ENCODE measurements at regions not wholly inside any gene's neighbourhood (a gene's known extent, or its start where the extent isn't known, plus 50 kb on each side); places are given as distances from the start of the nearest gene placed in this dataset.

DNA sequence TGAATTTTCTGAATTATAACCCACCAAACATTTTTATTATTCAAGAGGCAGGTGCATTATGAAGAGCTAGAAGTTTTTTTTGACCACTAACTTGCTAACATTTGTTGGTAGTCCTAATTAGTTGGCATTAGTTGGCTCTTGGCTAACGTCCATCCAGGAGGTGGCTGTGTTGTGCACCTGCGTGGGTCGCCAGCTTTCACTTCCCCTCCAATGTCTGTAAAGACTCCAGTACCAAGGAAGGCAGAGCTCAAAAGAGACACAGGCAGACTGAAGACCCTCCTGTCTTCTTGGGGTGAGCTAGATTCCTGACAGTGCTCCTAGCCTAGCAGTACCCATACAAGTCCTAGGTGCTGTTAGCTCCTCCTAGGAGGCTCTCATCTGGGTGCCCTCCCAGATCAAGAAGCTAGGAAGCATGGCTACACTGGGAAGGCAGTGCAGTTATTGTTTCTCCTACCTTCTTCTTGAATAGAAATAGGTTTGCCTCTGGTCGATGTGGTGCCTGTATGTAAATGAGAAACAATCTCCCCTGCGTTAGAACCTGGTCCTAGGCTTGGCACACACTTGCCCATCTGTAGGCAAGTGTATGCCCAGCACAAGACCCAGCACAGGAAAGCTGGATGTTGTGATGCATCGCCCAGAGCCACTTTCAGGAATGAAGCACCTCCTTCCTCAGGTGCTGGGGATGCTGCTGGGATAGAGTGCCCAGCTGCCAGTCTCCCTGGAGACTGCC lies 190.9 kb downstream of the ICE1 start:
- Histone ChIP-seq H3K27ac (ENCODE audit: low read depth, low read length) (no peak overlapping the region), H3K9me2 (replicated peaks; ENCODE audit: control insufficient read depth, low read length) (no peaks in the 10 kb centered on the region), H3K4me2 (ENCODE audit: low read length) (no peak overlapping the region)

GRCh38 chr5:5612096-5612495 lies 189.6 kb downstream of the ICE1 start:
- Histone ChIP-seq H3K27ac (ENCODE audit: low read depth, low read length) (no peak overlapping the region), H3F3A (ENCODE audit: control insufficient read depth, insufficient read depth) (no peaks in the 10 kb centered on the region), H3K9me2 (replicated peaks; ENCODE audit: control insufficient read depth, low read length) (no peaks in the 10 kb centered on the region), H3K4me2 (ENCODE audit: low read length) (no peak overlapping the region), H3K4me3 (ENCODE audit: low read length) (no peak overlapping the region), H3K4me1 (ENCODE audit: control insufficient read depth, low read length) (peaks cover 4% of the 10 kb centered on the region), H3K36me3 (ENCODE audit: control insufficient read depth, low read length) (no peaks in the 10 kb centered on the region), H3K27me3 (ENCODE audit: control insufficient read depth, low read length) (no peaks in the 10 kb centered on the region), H3K79me2 (ENCODE audit: control insufficient read depth, low read length) (no peaks in the 10 kb centered on the region), H3K9me3 (ENCODE audit: control insufficient read depth, insufficient read depth, low read length) (no peaks in the 10 kb centered on the region), H4K20me1 (ENCODE audit: control insufficient read depth, insufficient read depth, low read depth, low read length) (no peaks in the 10 kb centered on the region)
- no peak for TF ChIP-seq EZH2phosphoT487 (IDR thresholded peaks at IDR 0.05; ENCODE audit: borderline replicate concordance, low read length)
- TF ChIP-seq, protein P1, sequence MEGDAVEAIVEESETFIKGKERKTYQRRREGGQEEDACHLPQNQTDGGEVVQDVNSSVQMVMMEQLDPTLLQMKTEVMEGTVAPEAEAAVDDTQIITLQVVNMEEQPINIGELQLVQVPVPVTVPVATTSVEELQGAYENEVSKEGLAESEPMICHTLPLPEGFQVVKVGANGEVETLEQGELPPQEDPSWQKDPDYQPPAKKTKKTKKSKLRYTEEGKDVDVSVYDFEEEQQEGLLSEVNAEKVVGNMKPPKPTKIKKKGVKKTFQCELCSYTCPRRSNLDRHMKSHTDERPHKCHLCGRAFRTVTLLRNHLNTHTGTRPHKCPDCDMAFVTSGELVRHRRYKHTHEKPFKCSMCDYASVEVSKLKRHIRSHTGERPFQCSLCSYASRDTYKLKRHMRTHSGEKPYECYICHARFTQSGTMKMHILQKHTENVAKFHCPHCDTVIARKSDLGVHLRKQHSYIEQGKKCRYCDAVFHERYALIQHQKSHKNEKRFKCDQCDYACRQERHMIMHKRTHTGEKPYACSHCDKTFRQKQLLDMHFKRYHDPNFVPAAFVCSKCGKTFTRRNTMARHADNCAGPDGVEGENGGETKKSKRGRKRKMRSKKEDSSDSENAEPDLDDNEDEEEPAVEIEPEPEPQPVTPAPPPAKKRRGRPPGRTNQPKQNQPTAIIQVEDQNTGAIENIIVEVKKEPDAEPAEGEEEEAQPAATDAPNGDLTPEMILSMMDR (IDR thresholded peaks at IDR 0.05; ENCODE audit: low read depth, low read length, poor library complexity, severe bottlenecking), result no peak

More for the DNA sequence above, 190.9 kb downstream of the ICE1 start:
- Histone ChIP-seq H4K20me1 (ENCODE audit: control insufficient read depth, insufficient read depth, low read depth, low read length) (no peaks in the 10 kb centered on the region), H3K4me3 (ENCODE audit: low read length) (no peak overlapping the region), H3K9me3 (ENCODE audit: control insufficient read depth, insufficient read depth, low read length) (no peaks in the 10 kb centered on the region), H3K27me3 (ENCODE audit: control insufficient read depth, low read length) (no peaks in the 10 kb centered on the region), H3K79me2 (ENCODE audit: control insufficient read depth, low read length) (no peaks in the 10 kb centered on the region), H3F3A (ENCODE audit: control insufficient read depth, insufficient read depth) (no peaks in the 10 kb centered on the region), H3K4me1 (ENCODE audit: control insufficient read depth, low read length) (peaks cover 4% of the 10 kb centered on the region), H3K36me3 (ENCODE audit: control insufficient read depth, low read length) (no peaks in the 10 kb centered on the region)
- TF ChIP-seq, protein P1 (IDR thresholded peaks at IDR 0.05; ENCODE audit: low read depth, low read length, poor library complexity, severe bottlenecking), result no peak
- TF ChIP-seq EZH2phosphoT487 (IDR thresholded peaks at IDR 0.05; ENCODE audit: borderline replicate concordance, low read length), result no peak

DNA sequence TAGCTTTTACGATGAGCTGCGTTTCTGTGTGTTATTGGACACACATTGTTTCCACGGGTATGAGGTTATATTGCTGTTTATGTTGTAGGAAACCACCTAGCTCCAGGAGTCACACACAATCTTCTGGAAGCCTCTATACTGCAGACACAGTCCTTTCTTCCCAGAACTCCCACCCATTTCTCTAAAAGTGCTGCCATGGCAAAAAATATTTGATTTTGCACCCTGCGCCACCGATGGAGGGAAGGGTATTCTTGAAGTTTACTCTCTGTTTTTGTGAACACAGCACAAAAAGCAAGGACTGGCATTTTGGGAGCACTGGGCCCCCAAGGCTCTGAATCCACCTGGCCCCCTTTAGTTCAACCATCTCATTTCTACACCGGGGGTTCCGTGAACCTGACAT lies 187.5 kb downstream of the ICE1 start:
- H3K4me1 ChIP-seq (ENCODE audit: control insufficient read depth, low read length), result peaks cover 4% of the 10 kb centered on the region
- no peaks in the 10 kb centered on the region for H3K9me2 ChIP-seq (replicated peaks; ENCODE audit: control insufficient read depth, low read length)
- H3K79me2 ChIP-seq (ENCODE audit: control insufficient read depth, low read length), result no peaks in the 10 kb centered on the region
- TF ChIP-seq, protein P1 (IDR thresholded peaks at IDR 0.05; ENCODE audit: low read depth, low read length, poor library complexity, severe bottlenecking), result no peak
- TF ChIP-seq EZH2phosphoT487 (IDR thresholded peaks at IDR 0.05; ENCODE audit: borderline replicate concordance, low read length), result no peak
- no peak overlapping the region for H3K27ac ChIP-seq (ENCODE audit: low read depth, low read length)
- no peaks in the 10 kb centered on the region for H3K36me3 ChIP-seq (ENCODE audit: control insufficient read depth, low read length)
- no peaks in the 10 kb centered on the region for H4K20me1 ChIP-seq (ENCODE audit: control insufficient read depth, insufficient read depth, low read depth, low read length)
- H3F3A ChIP-seq (ENCODE audit: control insufficient read depth, insufficient read depth), result no peaks in the 10 kb centered on the region
- H3K9me3 ChIP-seq (ENCODE audit: control insufficient read depth, insufficient read depth, low read length), result no peaks in the 10 kb centered on the region
- no peak overlapping the region for H3K4me2 ChIP-seq (ENCODE audit: low read length)
- H3K4me3 ChIP-seq (ENCODE audit: low read length), result no peak overlapping the region
- no peaks in the 10 kb centered on the region for H3K27me3 ChIP-seq (ENCODE audit: control insufficient read depth, low read length)

All from DOHH2 (cell line).